Left ventricle myocardium inferior (tissue), 1 donor: ENCODE measurements at regions not wholly inside any gene's neighbourhood (a gene's known extent, or its start where the extent isn't known, plus 50 kb on each side); places are given as distances from the start of the nearest gene placed in this dataset.

ENCODE experiments used
- DNase-seq: peaks from one replicate; pipeline ENCODE4 v3.0.0-alpha.2; 2020
- H3K27ac ChIP-seq: fragments of 200-600 bp; replicated peaks from 2 replicates; pipeline ENCODE4 v1.8.0; 2021
- H3K27me3 ChIP-seq: fragments of 200-600 bp; 2 replicates; pipeline ENCODE4 v1.8.0; 2021; ENCODE audit warnings: low read depth
- H3K36me3 ChIP-seq: fragments of 200-600 bp; 2 replicates; pipeline ENCODE4 v1.8.0; 2021
- H3K4me1 ChIP-seq: fragments of 200-600 bp; 2 replicates; pipeline ENCODE4 v1.8.0; 2021
- H3K4me3 ChIP-seq: fragments of 200-600 bp; 2 replicates; pipeline ENCODE4 v1.8.0; 2021; ENCODE audit warnings: mild to moderate bottlenecking, moderate library complexity
- H3K9me3 ChIP-seq: fragments of 200-600 bp; replicated peaks from 2 replicates; pipeline ENCODE4 v1.8.0; 2021
- CTCF ChIP-seq: fragments of 200-600 bp; IDR thresholded peaks from 2 replicates; pipeline ENCODE4 v1.8.0; 2021; ENCODE audit warnings: antibody characterized with exemption, mild to moderate bottlenecking, borderline replicate concordance
- intact Hi-C: fragments of 100-400 bp; cut with micrococcal nuclease; formaldehyde crosslinking; loops from one replicate; pipeline ENCODE4 v1.11.0; 2022
- donor health status: DM: no; HTN: yes; CAD: no; lungs with severe emphysema.

GRCh38 chr3:59277201-59277600 is 227.4 kb upstream of the CFAP20DC start:
- Histone ChIP-seq H3K27me3 (no peaks in the 10 kb centered on the region), H3K27ac (no peak overlapping the region), H3K36me3 (no peaks in the 10 kb centered on the region), H3K9me3 (no peaks in the 10 kb centered on the region), H3K4me3 (no peak overlapping the region), H3K4me1 (no peaks in the 10 kb centered on the region)
- intact Hi-C loops, result no loop called here
- no peak for DNase-seq
- no peak for TF ChIP-seq CTCF

- no peaks in the 10 kb centered on the region for H3K36me3 ChIP-seq
- no peak for TF ChIP-seq CTCF
- no peak overlapping the region for H3K27ac ChIP-seq
- H3K27me3 ChIP-seq, result no peaks in the 10 kb centered on the region
- no peaks in the 10 kb centered on the region for H3K4me1 ChIP-seq
- DNase-seq, result no peak
- intact Hi-C loops, result no loop called here
- H3K4me3 ChIP-seq, result no peak overlapping the region
- no peaks in the 10 kb centered on the region for H3K9me3 ChIP-seq
These were observed 224.2 kb upstream of the CFAP20DC start for GRCh38 chr3:59273976-59274375.

GRCh38 chr3:59271971-59272370 is 222.1 kb upstream of the CFAP20DC start:
- no peaks in the 10 kb centered on the region for H3K27me3 ChIP-seq
- TF ChIP-seq CTCF, result no peak
- no peak overlapping the region for H3K4me3 ChIP-seq
- no peak for DNase-seq
- no peaks in the 10 kb centered on the region for H3K4me1 ChIP-seq
- H3K27ac ChIP-seq, result no peak overlapping the region
- no peaks in the 10 kb centered on the region for H3K9me3 ChIP-seq
- intact Hi-C loops, result no loop called here
- H3K36me3 ChIP-seq, result no peaks in the 10 kb centered on the region

GRCh38 chr3:59270921-59271320 is 221.1 kb upstream of the CFAP20DC start:
- no peak for TF ChIP-seq CTCF
- Histone ChIP-seq H3K36me3 (no peaks in the 10 kb centered on the region), H3K9me3 (no peaks in the 10 kb centered on the region), H3K27ac (no peak overlapping the region), H3K4me1 (no peaks in the 10 kb centered on the region), H3K4me3 (no peak overlapping the region), H3K27me3 (no peaks in the 10 kb centered on the region)
- no peak for DNase-seq
- intact Hi-C loops, result no loop called here

GRCh38 chr3:59270209-59270608 is 220.4 kb upstream of the CFAP20DC start:
- Histone ChIP-seq H3K9me3 (no peaks in the 10 kb centered on the region), H3K4me1 (no peaks in the 10 kb centered on the region), H3K27me3 (no peaks in the 10 kb centered on the region), H3K27ac (no peak overlapping the region), H3K36me3 (no peaks in the 10 kb centered on the region), H3K4me3 (no peak overlapping the region)
- TF ChIP-seq CTCF, result no peak
- DNase-seq, result no peak
- intact Hi-C loops, result no loop called here

GRCh38 chr3:59268170-59268569 is 218.3 kb upstream of the CFAP20DC start:
- no peak for DNase-seq
- H3K36me3 ChIP-seq, result no peaks in the 10 kb centered on the region
- no peaks in the 10 kb centered on the region for H3K27me3 ChIP-seq
- no peak overlapping the region for H3K27ac ChIP-seq
- intact Hi-C loops, result no loop called here
- TF ChIP-seq CTCF, result no peak
- no peak overlapping the region for H3K4me3 ChIP-seq
- no peaks in the 10 kb centered on the region for H3K4me1 ChIP-seq
- no peaks in the 10 kb centered on the region for H3K9me3 ChIP-seq
